H1 (cell line): ENCODE measurements at regions not wholly inside any gene's neighbourhood (a gene's known extent, or its start where the extent isn't known, plus 50 kb on each side); places are given as distances from the start of the nearest gene placed in this dataset.
A peak's percentile ranks its signal among the peaks of the same experiment; 100 is the strongest.

Experiments
- CTCF ChIA-PET: fragments of 300-600 bp; sonication (Branson Sonifier 250); formaldehyde crosslinking; loops from one replicate; lab custom pipeline; 2021; ENCODE audit not compliant: partially characterized antibody; lab: Charles Lee
- POLR2A ChIA-PET: fragments of 300-600 bp; sonication (Branson Sonifier 250); formaldehyde crosslinking; loops from one replicate; lab custom pipeline; 2021; ENCODE audit warnings: inconsistent platforms; ENCODE audit not compliant: partially characterized antibody; lab: Charles Lee
- DNase-seq, 2 experiments: peaks; one replicate each; pipeline versions ENCODE4 v3.0.0 to v3.0.0-alpha.2; 2010 to 2022; ENCODE audit warnings: low spot score in 2 of 2, low read depth in 1 of 2, mixed read lengths in 1 of 2
- FAIRE-seq: peaks from 2 replicates; lab custom pipeline; 2011; peaks lifted over from hg19 to GRCh38; lab: Jason Lieb, UNC
- H2AFZ ChIP-seq: 2 replicates; pipeline ENCODE4 v1.8.1; 2012; ENCODE audit warnings: low read length, inconsistent platforms
- H2AK5ac ChIP-seq: 2 replicates; pipeline ENCODE4 v1.6.1; 2013; ENCODE audit warnings: low read depth, low read length
- H2BK120ac ChIP-seq: replicated peaks from 2 replicates; pipeline ENCODE3; 2013; ENCODE audit warnings: low read depth, low read length, inconsistent platforms
- H2BK12ac ChIP-seq: 2 replicates; pipeline ENCODE4 v1.6.1; 2013; ENCODE audit warnings: low read depth, low read length
- H2BK15ac ChIP-seq: 2 replicates; pipeline ENCODE4 v1.6.1; 2013; ENCODE audit warnings: low read length
- H2BK20ac ChIP-seq: 2 replicates; pipeline ENCODE4 v1.6.1; 2013; ENCODE audit warnings: low read length
- H2BK5ac ChIP-seq: 2 replicates; pipeline ENCODE4 v1.6.1; 2013; ENCODE audit warnings: low read depth, low read length
- H3K14ac ChIP-seq: 2 replicates; pipeline ENCODE4 v1.6.1; 2013; ENCODE audit warnings: inconsistent platforms; ENCODE audit not compliant: insufficient read length
- H3K18ac ChIP-seq: 2 replicates; pipeline ENCODE4 v1.6.1; 2013; ENCODE audit warnings: low read length; ENCODE audit errors: extremely low read depth
- H3K23ac ChIP-seq: 2 replicates; pipeline ENCODE4 v1.6.1; 2013; ENCODE audit warnings: inconsistent platforms; ENCODE audit not compliant: insufficient read length
- H3K23me2 ChIP-seq: 2 replicates; pipeline ENCODE4 v1.6.1; 2013; ENCODE audit warnings: low read depth, low read length
- H3K27ac ChIP-seq: 2 replicates; pipeline ENCODE4 v1.6.1; 2011; ENCODE audit warnings: low read depth, low read length, inconsistent platforms
- H3K27me3 ChIP-seq, 4 experiments: replicated peaks in 1 of 4; 1 replicate in 1 of 4; 2 replicates in 3 of 4; pipeline versions ENCODE4 v1.6.1 to v1.8.1; 2011 to 2013; ENCODE audit warnings: low read length in 3 of 4, mild to moderate bottlenecking in 3 of 4, inconsistent platforms in 2 of 4, mixed read lengths in 2 of 4, moderate library complexity in 1 of 4; ENCODE audit not compliant: control insufficient read depth in 3 of 4, insufficient read depth in 3 of 4; ENCODE audit errors: extremely low read depth in 1 of 4
- H3K36me3 ChIP-seq, 4 experiments: 2 replicates each; pipeline versions ENCODE4 v1.6.1 to v1.8.1; 2011 to 2013; ENCODE audit warnings: mild to moderate bottlenecking in 4 of 4, low read length in 3 of 4, moderate library complexity in 2 of 4, control low read depth in 1 of 4, inconsistent platforms in 1 of 4; ENCODE audit not compliant: insufficient read depth in 4 of 4, control insufficient read depth in 2 of 4
- H3K4ac ChIP-seq: replicated peaks from 2 replicates; pipeline ENCODE3; 2013; ENCODE audit warnings: low read length, low read depth, mixed read lengths, inconsistent platforms; ENCODE audit not compliant: insufficient read length
- H3K4me1 ChIP-seq, 4 experiments: replicated peaks in 1 of 4; 1 replicate in 1 of 4; 2 replicates in 3 of 4; pipeline versions ENCODE4 v1.6.1 to v1.8.1; 2011 to 2013; ENCODE audit warnings: low read length in 3 of 4, inconsistent platforms in 2 of 4, mixed read lengths in 1 of 4; ENCODE audit not compliant: insufficient read depth in 4 of 4, control insufficient read depth in 3 of 4
- H3K4me2 ChIP-seq, 2 experiments: 2 replicates each; pipeline versions ENCODE4 v1.6.1 to v1.8.1; 2011 to 2013; ENCODE audit warnings: low read depth in 2 of 2, low read length in 2 of 2, control low read depth in 1 of 2, inconsistent platforms in 1 of 2, mild to moderate bottlenecking in 1 of 2; ENCODE audit not compliant: insufficient read depth in 1 of 2
- H3K4me3 ChIP-seq, 4 experiments: fragments of 200-600, 300-600 bp in 1 of 4; sonication (generic), shearing (Covaris generic), sonication (Bioruptor Twin) in 1 of 4; 2 replicates each; pipeline versions ENCODE4 v1.5.1 to v1.8.1; 2011 to 2016; ENCODE audit warnings: low read length in 4 of 4, low read depth in 3 of 4, control low read depth in 2 of 4, inconsistent platforms in 2 of 4, mild to moderate bottlenecking in 2 of 4, mixed read lengths in 1 of 4, moderate library complexity in 1 of 4; ENCODE audit not compliant: insufficient read depth in 2 of 4; ENCODE audit errors: extremely low read depth in 1 of 4
- H3K56ac ChIP-seq: replicated peaks from 2 replicates; pipeline ENCODE3; 2013; ENCODE audit warnings: low read depth, mild to moderate bottlenecking, mixed read lengths, low read length, inconsistent platforms; ENCODE audit not compliant: insufficient read length
- H3K79me1 ChIP-seq: 2 replicates; pipeline ENCODE4 v1.6.1; 2013; ENCODE audit warnings: low read depth, low read length, control low read depth
- H3K79me2 ChIP-seq, 2 experiments: 2 replicates each; pipeline versions ENCODE4 v1.6.1 to v1.8.1; 2012 to 2013; ENCODE audit warnings: low read length in 2 of 2, mild to moderate bottlenecking in 2 of 2, inconsistent platforms in 1 of 2; ENCODE audit not compliant: insufficient read depth in 2 of 2, control insufficient read depth in 1 of 2
- H3K9ac ChIP-seq, 4 experiments: replicated peaks in 1 of 4; 1 replicate in 1 of 4; 2 replicates in 3 of 4; pipeline versions ENCODE4 v1.6.1 to v1.8.1; 2011 to 2013; ENCODE audit warnings: low read depth in 3 of 4, low read length in 3 of 4, control low read depth in 2 of 4, mild to moderate bottlenecking in 2 of 4, moderate library complexity in 2 of 4, inconsistent platforms in 1 of 4; ENCODE audit errors: extremely low read depth in 1 of 4
- H3K9me3 ChIP-seq, 2 experiments: 2 replicates each; pipeline versions ENCODE4 v1.6.1 to v1.8.1; 2012 to 2013; ENCODE audit warnings: mild to moderate bottlenecking in 2 of 2, moderate library complexity in 2 of 2, control low read depth in 1 of 2, inconsistent platforms in 1 of 2, low read depth in 1 of 2, low read length in 1 of 2, mixed read lengths in 1 of 2; ENCODE audit not compliant: insufficient read depth in 2 of 2
- H4K20me1 ChIP-seq, 2 experiments: replicated peaks in 1 of 2; 2 replicates each; pipeline versions ENCODE3 to v1.8.1; 2011 to 2013; ENCODE audit warnings: inconsistent platforms in 2 of 2, low read length in 2 of 2, mild to moderate bottlenecking in 1 of 2; ENCODE audit not compliant: insufficient read depth in 2 of 2, control insufficient read depth in 1 of 2
- H4K5ac ChIP-seq: 2 replicates; pipeline ENCODE4 v1.6.1; 2013; ENCODE audit warnings: low read length, low read depth, mixed read lengths, inconsistent platforms; ENCODE audit not compliant: insufficient read length
- H4K8ac ChIP-seq: 2 replicates; pipeline ENCODE4 v1.8.0; 2013; ENCODE audit warnings: mild to moderate bottlenecking, moderate library complexity, low read length, inconsistent platforms; ENCODE audit not compliant: insufficient read depth; ENCODE audit errors: extremely low read depth
- H4K91ac ChIP-seq: replicated peaks from 2 replicates; pipeline ENCODE3; 2013; ENCODE audit warnings: low read length, mixed read lengths, inconsistent platforms; ENCODE audit not compliant: insufficient read length
- ASH2L ChIP-seq: fragments of 200-600, 300-600 bp; sonication (generic); IDR thresholded peaks from one replicate; pipeline ENCODE4 v1.7.1; 2017; ENCODE audit warnings: low read length
- CBX5 ChIP-seq: fragments of 300-800, 300-1000 bp; sonication (generic); IDR thresholded peaks from 2 replicates; pipeline ENCODE4 v1.7.1; 2016; ENCODE audit warnings: antibody characterized with exemption, low read length, low read depth
- CEBPB ChIP-seq: IDR thresholded peaks from 2 replicates; pipeline ENCODE4 v1.6.1; 2012; ENCODE audit warnings: low read depth, low read length
- GABPA ChIP-seq: IDR thresholded peaks from 2 replicates; pipeline ENCODE4 v1.6.1; 2011; ENCODE audit warnings: mild to moderate bottlenecking, low read length, moderate library complexity, borderline replicate concordance; ENCODE audit not compliant: insufficient read depth
- KDM1A ChIP-seq: fragments of 200-600, 300-600 bp; sonication (generic); IDR thresholded peaks from 2 replicates; pipeline ENCODE4 v1.7.1; 2016; ENCODE audit warnings: mild to moderate bottlenecking, low read length, borderline replicate concordance
- RAD21 ChIP-seq, 2 experiments: IDR thresholded peaks in 1 of 2; conservative IDR thresholded peaks in 1 of 2; 2 replicates each; pipeline ENCODE4 v1.6.1; 2011; ENCODE audit warnings: low read depth in 2 of 2, low read length in 2 of 2, improper control_type of control experiment in 1 of 2, inconsistent platforms in 1 of 2, mild to moderate bottlenecking in 1 of 2, moderate library complexity in 1 of 2
- RBBP5 ChIP-seq: IDR thresholded peaks from 2 replicates; pipeline ENCODE4 v1.7.1; 2012; ENCODE audit warnings: low read depth, mild to moderate bottlenecking, inconsistent platforms, low read length, moderate library complexity, borderline replicate concordance
- SIN3A ChIP-seq, 2 experiments: IDR thresholded peaks in 1 of 2; conservative IDR thresholded peaks in 1 of 2; 2 replicates each; pipeline ENCODE4 v1.6.1; 2011 to 2012; ENCODE audit warnings: low read length in 2 of 2, improper control_type of control experiment in 1 of 2, low read depth in 1 of 2, mild to moderate bottlenecking in 1 of 2
- SP4 ChIP-seq: IDR thresholded peaks from 2 replicates; pipeline ENCODE4 v1.6.1; 2012; ENCODE audit warnings: low read length, inconsistent platforms
- SUZ12 ChIP-seq: fragments of 200-600 bp; sonication (generic); IDR thresholded peaks from 2 replicates; pipeline ENCODE4 v1.6.1; 2012; ENCODE audit warnings: mild to moderate bottlenecking, inconsistent platforms, low read length, moderate library complexity, mixed read lengths
- TAF7 ChIP-seq: optimal IDR thresholded peaks from 2 replicates; pipeline ENCODE3; 2011; ENCODE audit warnings: low read depth, mild to moderate bottlenecking, inconsistent platforms, low read length, moderate library complexity, borderline replicate concordance
- WGBS, 2 experiments: shearing (Covaris generic) in 1 of 2; methylation state at CpG; one replicate each; pipeline versions ENCODE4 v1.1.6 to v1.1.7; 2013 to 2015; ENCODE audit warnings: low lambda C conversion rate in 2 of 2, mixed read lengths in 2 of 2, inconsistent platforms in 1 of 2, low coverage in 1 of 2, missing lambda C conversion rate in 1 of 2; ENCODE audit not compliant: insufficient replicate concordance in 2 of 2, insufficient coverage in 1 of 2, insufficient read length in 1 of 2; ENCODE audit errors: extremely low coverage in 1 of 2, missing lambda C conversion rate in 1 of 2; 5-methylcytosine and 5-hydroxymethylcytosine counted together
- TF ChIP-seq, protein P1 (sequence below): IDR thresholded peaks from 2 replicates; pipeline ENCODE4 v1.6.1; 2012; ENCODE audit warnings: inconsistent platforms

DNA sequence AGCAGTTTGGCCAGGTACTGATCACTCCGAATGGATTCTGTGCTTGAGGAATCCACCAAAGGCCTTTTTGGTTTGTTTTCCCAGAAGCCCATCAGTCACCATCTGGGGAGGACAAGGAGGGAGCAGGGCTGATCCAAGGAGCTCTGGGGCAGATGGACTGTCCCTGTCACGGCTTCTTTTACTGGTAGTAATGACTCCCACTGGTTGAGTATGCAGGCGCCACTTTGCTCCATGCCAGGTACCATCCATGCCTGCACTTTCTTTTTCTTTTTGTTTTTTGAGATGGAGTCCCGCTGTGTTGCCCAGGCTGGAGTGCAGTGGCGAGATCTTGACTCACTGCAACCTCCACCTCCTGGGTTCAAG is 101.7 kb downstream of the UBIAD1 start:
- Histone ChIP-seq H3K23me2 (peaks cover 11% of the 10 kb centered on the region; the same call in 1 of the 2 replicates), H3K27me3 (no peaks in the 10 kb centered on the region), H3K9ac (no peak overlapping the region), H3K79me2 (no peaks in the 10 kb centered on the region), H4K8ac (no peak overlapping the region), H2BK5ac (no peak overlapping the region; the same call in 1 of the 2 replicates), H3K14ac (no peak overlapping the region), H3K4ac (no peak overlapping the region), H4K91ac (no peak overlapping the region), H2BK120ac (no peak overlapping the region), H3K23ac (no peak overlapping the region), H2AK5ac (0 out of 2 replicates have a peak overlapping the region, but pooled peaks have one; percentile 88), H3K27ac (no peak overlapping the region), H3K4me1 (peaks cover 0 to 11% (median 2%) of the 10 kb centered on the region in 4 experiments; a peak in 3 of 7 replicates), H3K4me3 (no peak overlapping the region), H3K79me1 (peaks cover 6% of the 10 kb centered on the region; the same call in 1 of the 2 replicates), H3K36me3 (no peaks in the 10 kb centered on the region), H3K9me3 (no peaks in the 10 kb centered on the region), H2AFZ (no peak overlapping the region), H4K5ac (no peak overlapping the region), H2BK12ac (no peak overlapping the region), H3K4me2 (no peak overlapping the region), H3K56ac (no peak overlapping the region), H2BK20ac (no peak overlapping the region), H3K18ac (no peak overlapping the region), H2BK15ac (0 out of 2 replicates have a peak overlapping the region, but pooled peaks have one; percentile 50), H4K20me1 (peaks cover 0 to 9% of the 10 kb centered on the region in 2 experiments)
- ChIA-PET CTCF (interaction anchor here (1.1 to 4.3 kb wide), 6 partner anchors 11 to 269 kb away, joined by 4 to 34 read pairs (median 6); no protein-coding TSS in a partner anchor), POLR2A (no interaction called here)
- WGBS, 2 experiments = 80% methylated on average over 5 of the region's 5 CpGs; no CpG with 5 or more reads in 1 of the 2 experiments
- no peak for FAIRE-seq
- DNase-seq = no peak
- TF ChIP-seq SUZ12 (no peak), ASH2L (no peak), GABPA (no peak), RBBP5 (no peak), TAF7 (no peak), KDM1A (no peak), SP4 (no peak), SIN3A (conservative IDR thresholded peaks at IDR 0.05 in 1 of 2, IDR thresholded peaks at IDR 0.05 in 1 of 2; ENCODE audit: low read depth in 1 of 2, low read length in 2 of 2) (no peak), CEBPB (no peak), CBX5 (no peak), RAD21 (IDR thresholded peaks at IDR 0.05 in 1 of 2, conservative IDR thresholded peaks at IDR 0.05 in 1 of 2; ENCODE audit: low read depth in 2 of 2, low read length in 2 of 2) (no peak)
- TF ChIP-seq, protein P1, sequence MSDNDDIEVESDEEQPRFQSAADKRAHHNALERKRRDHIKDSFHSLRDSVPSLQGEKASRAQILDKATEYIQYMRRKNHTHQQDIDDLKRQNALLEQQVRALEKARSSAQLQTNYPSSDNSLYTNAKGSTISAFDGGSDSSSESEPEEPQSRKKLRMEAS = no peak
